22Rv1 (cell line): ENCODE measurements at regions not wholly inside any gene's neighbourhood (a gene's known extent, or its start where the extent isn't known, plus 50 kb on each side); places are given as distances from the start of the nearest gene placed in this dataset.

ENCODE experiments used
- CTCF ChIP-seq: fragments of 450-650 bp; IDR thresholded peaks from 2 replicates; pipeline ENCODE4 v1.5.1; 2017; ENCODE audit warnings: mild to moderate bottlenecking
- ZFX ChIP-seq: fragments of 450-650 bp; IDR thresholded peaks from 2 replicates; pipeline ENCODE4 v1.6.1; 2017; ENCODE audit warnings: antibody characterized with exemption, borderline replicate concordance

GRCh38 chr5:85140471-85140870 lies 755.8 kb upstream of the EDIL3 start:
- no peak for TF ChIP-seq CTCF
- TF ChIP-seq ZFX, result no peak
